ENCODE measurements at regions not wholly inside any gene's neighbourhood (a gene's known extent, or its start where the extent isn't known, plus 50 kb on each side); places are given as distances from the start of the nearest gene placed in this dataset.

DNA sequence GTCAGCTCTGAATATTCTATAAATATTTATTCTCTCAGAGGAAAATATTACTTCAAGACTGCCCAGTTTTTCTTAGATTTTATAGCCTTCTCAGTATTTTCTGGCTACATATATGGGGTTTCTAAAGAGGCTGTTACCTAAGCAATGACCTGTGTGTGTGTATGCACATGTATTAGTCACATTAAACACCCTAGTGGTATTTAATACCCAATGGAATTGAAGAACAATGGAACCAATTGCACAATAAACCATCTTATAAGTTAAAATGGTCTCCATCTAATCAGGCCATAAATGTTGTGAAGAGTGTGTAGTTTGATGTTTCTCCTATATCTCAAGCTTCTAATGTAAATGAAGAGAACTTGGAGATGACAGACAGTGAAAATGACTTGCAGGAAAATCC, 450.0 kb downstream of the SPATA31D1 start:
- no peaks in the 10 kb centered on the region for H3K27me3 ChIP-seq
- no peak overlapping the region for H3K27ac ChIP-seq
- H3K27me3 Mint-ChIP-seq (ENCODE audit: insufficient read depth, low read depth): peaks cover 8% of the 10 kb centered on the region
- no peak overlapping the region for H3K4me2 ChIP-seq
- H3K36me3 Mint-ChIP-seq: no peaks in the 10 kb centered on the region
- H4K20me1 ChIP-seq (ENCODE audit: low read depth): no peaks in the 10 kb centered on the region
- no peaks in the 10 kb centered on the region for H3K4me1 Mint-ChIP-seq
- TF ChIP-seq, protein P1, sequence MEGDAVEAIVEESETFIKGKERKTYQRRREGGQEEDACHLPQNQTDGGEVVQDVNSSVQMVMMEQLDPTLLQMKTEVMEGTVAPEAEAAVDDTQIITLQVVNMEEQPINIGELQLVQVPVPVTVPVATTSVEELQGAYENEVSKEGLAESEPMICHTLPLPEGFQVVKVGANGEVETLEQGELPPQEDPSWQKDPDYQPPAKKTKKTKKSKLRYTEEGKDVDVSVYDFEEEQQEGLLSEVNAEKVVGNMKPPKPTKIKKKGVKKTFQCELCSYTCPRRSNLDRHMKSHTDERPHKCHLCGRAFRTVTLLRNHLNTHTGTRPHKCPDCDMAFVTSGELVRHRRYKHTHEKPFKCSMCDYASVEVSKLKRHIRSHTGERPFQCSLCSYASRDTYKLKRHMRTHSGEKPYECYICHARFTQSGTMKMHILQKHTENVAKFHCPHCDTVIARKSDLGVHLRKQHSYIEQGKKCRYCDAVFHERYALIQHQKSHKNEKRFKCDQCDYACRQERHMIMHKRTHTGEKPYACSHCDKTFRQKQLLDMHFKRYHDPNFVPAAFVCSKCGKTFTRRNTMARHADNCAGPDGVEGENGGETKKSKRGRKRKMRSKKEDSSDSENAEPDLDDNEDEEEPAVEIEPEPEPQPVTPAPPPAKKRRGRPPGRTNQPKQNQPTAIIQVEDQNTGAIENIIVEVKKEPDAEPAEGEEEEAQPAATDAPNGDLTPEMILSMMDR (IDR thresholded peaks at IDR 0.05): no peak
- TF ChIP-seq EZH2phosphoT487 (IDR thresholded peaks at IDR 0.05) (no peak), EZH2 (IDR thresholded peaks at IDR 0.05) (no peak)
- DNase-seq (ENCODE audit: low spot score): no peak
- H3K9ac ChIP-seq: no peak overlapping the region
- no peak overlapping the region for H3K27ac Mint-ChIP-seq
- no peaks in the 10 kb centered on the region for H3K4me1 ChIP-seq
- H3K9me3 ChIP-seq (ENCODE audit: low read depth): no peaks in the 10 kb centered on the region
- no peaks in the 10 kb centered on the region for H3K36me3 ChIP-seq
- peaks cover 17% of the 10 kb centered on the region for H3K9me3 Mint-ChIP-seq
- H3K4me3 ChIP-seq: no peak overlapping the region
- no peak overlapping the region for H3K4me3 Mint-ChIP-seq
- no peaks in the 10 kb centered on the region for H3K79me2 ChIP-seq (ENCODE audit: low read depth)
- H2AFZ ChIP-seq (replicated peaks): no peak overlapping the region
- H3F3A ChIP-seq (ENCODE audit: low read depth): no peaks in the 10 kb centered on the region

DNA sequence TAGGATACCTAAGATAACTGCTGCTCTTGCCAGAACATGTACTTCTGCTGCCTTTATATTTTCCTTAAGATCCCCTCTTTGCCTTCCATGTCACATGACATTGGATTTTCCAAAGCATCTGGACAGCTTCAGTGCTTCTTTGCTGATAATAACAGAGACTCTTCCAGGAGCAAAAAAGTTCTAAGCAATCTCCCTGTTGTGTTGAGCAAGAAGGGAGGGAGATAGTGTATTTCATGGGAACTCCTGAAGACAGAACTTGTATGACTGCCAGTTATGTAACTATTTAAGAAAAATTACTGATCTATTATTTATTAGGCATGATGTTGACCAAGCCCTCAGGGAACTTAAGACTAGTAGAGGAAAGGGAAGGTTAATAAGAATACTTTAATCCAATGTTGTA, 454.7 kb downstream of the SPATA31D1 start:
- no peaks in the 10 kb centered on the region for H3K27me3 ChIP-seq
- peaks cover 8% of the 10 kb centered on the region for H3K9me3 Mint-ChIP-seq
- no peak overlapping the region for H3K4me3 Mint-ChIP-seq

DNA sequence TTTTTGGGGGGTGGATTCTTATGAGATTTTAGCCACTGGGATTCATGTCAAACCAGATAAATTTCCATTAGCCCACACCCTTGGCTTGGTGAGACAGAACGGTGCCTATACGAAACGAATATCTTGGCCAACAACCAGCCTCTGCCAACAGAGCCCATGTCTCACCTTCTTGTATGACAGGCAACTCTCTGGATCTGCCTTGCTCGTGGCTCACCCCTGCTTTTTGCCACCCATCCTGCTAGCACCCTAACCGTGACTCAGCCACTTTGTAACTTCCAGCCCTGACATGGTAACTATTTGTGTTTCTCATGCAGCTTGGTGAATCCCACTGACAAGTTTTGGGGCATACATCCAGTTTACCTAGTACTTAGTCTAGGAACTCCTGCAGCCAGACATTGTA, 457.0 kb downstream of the SPATA31D1 start:
- TF ChIP-seq EZH2phosphoT487 (IDR thresholded peaks at IDR 0.05) (no peak), EZH2 (IDR thresholded peaks at IDR 0.05) (no peak)
- TF ChIP-seq, protein P1 (IDR thresholded peaks at IDR 0.05): no peak
- no peaks in the 10 kb centered on the region for H3K79me2 ChIP-seq (ENCODE audit: low read depth)
- no peaks in the 10 kb centered on the region for H3K4me1 ChIP-seq
- H3F3A ChIP-seq (ENCODE audit: low read depth): no peaks in the 10 kb centered on the region
- no peaks in the 10 kb centered on the region for H3K36me3 Mint-ChIP-seq
- no peaks in the 10 kb centered on the region for H3K9me3 ChIP-seq (ENCODE audit: low read depth)
- no peak overlapping the region for H3K27ac ChIP-seq
- H3K36me3 ChIP-seq: no peaks in the 10 kb centered on the region
- H3K27ac Mint-ChIP-seq: no peak overlapping the region
- no peaks in the 10 kb centered on the region for H3K27me3 ChIP-seq
- peaks cover 8% of the 10 kb centered on the region for H3K9me3 Mint-ChIP-seq
- H3K4me3 ChIP-seq: no peak overlapping the region
- DNase-seq (ENCODE audit: low spot score): no peak
- H3K4me2 ChIP-seq: no peak overlapping the region
- H3K4me1 Mint-ChIP-seq: no peaks in the 10 kb centered on the region
- H3K27me3 Mint-ChIP-seq (ENCODE audit: insufficient read depth, low read depth): peaks cover 3% of the 10 kb centered on the region
- no peak overlapping the region for H3K4me3 Mint-ChIP-seq
- H4K20me1 ChIP-seq (ENCODE audit: low read depth): no peaks in the 10 kb centered on the region
- no peak overlapping the region for H3K9ac ChIP-seq
- no peak overlapping the region for H2AFZ ChIP-seq (replicated peaks)

More for the DNA sequence above, 454.7 kb downstream of the SPATA31D1 start:
- peaks cover 3% of the 10 kb centered on the region for H3K27me3 Mint-ChIP-seq (ENCODE audit: insufficient read depth, low read depth)
- Histone ChIP-seq H3K4me1 (no peaks in the 10 kb centered on the region), H3K4me2 (no peak overlapping the region), H3F3A (ENCODE audit: low read depth) (no peaks in the 10 kb centered on the region), H2AFZ (replicated peaks) (no peak overlapping the region), H3K27ac (no peak overlapping the region), H3K79me2 (ENCODE audit: low read depth) (no peaks in the 10 kb centered on the region), H3K36me3 (no peaks in the 10 kb centered on the region), H4K20me1 (ENCODE audit: low read depth) (no peaks in the 10 kb centered on the region), H3K9me3 (ENCODE audit: low read depth) (no peaks in the 10 kb centered on the region), H3K9ac (no peak overlapping the region), H3K4me3 (no peak overlapping the region)
- no peaks in the 10 kb centered on the region for H3K36me3 Mint-ChIP-seq
- DNase-seq (ENCODE audit: low spot score): no peak
- no peaks in the 10 kb centered on the region for H3K4me1 Mint-ChIP-seq
- TF ChIP-seq, protein P1 (IDR thresholded peaks at IDR 0.05): no peak
- TF ChIP-seq EZH2 (IDR thresholded peaks at IDR 0.05) (no peak), EZH2phosphoT487 (IDR thresholded peaks at IDR 0.05) (no peak)
- H3K27ac Mint-ChIP-seq: no peak overlapping the region
